Peyer's patch (tissue), 4 donors: ENCODE measurements at regions not wholly inside any gene's neighbourhood (a gene's known extent, or its start where the extent isn't known, plus 50 kb on each side); places are given as distances from the start of the nearest gene placed in this dataset.

Experiments
- DNase-seq, 3 donors: peaks; one replicate each; pipeline ENCODE4 v3.0.0-alpha.2; 2017 to 2019
- H3K27ac ChIP-seq, 4 donors: fragments of 200-600 bp; sonication (generic); one replicate each; pipeline ENCODE4 v1.5.1; 2016 to 2019
- H3K27me3 ChIP-seq, 2 donors: fragments of 200-600 bp; sonication (generic); one replicate each; pipeline ENCODE4 v1.5.1; 2019
- H3K36me3 ChIP-seq, 3 donors: fragments of 200-600 bp; sonication (generic); one replicate each; pipeline ENCODE4 v1.5.1; 2016 to 2019
- H3K4me1 ChIP-seq, 4 donors: fragments of 200-600 bp; sonication (generic); one replicate each; pipeline ENCODE4 v1.5.1; 2016 to 2019
- H3K4me3 ChIP-seq, 4 donors: fragments of 200-600 bp; sonication (generic); 1 replicate in 3 of 4; 2 replicates in 1 of 4; pipeline ENCODE4 v1.5.1; 2016 to 2019; ENCODE audit warnings: mild to moderate bottlenecking in 1 of 4
- H3K9me3 ChIP-seq, 4 donors: fragments of 200-600 bp; sonication (generic); one replicate each; pipeline ENCODE4 v1.5.1; 2016 to 2019; ENCODE audit warnings: mild to moderate bottlenecking in 1 of 4
- CTCF ChIP-seq, 6 experiments: fragments of 450-650 bp in 4 of 6; fragments of 200-600 bp in 2 of 6; sonication (generic) in 1 of 6; IDR thresholded peaks; one replicate each; pipeline ENCODE4 v1.5.1; 2017 to 2019; ENCODE audit warnings: antibody characterized with exemption in 6 of 6, mild to moderate bottlenecking in 3 of 6, moderate library complexity in 1 of 6
- POLR2A ChIP-seq, 2 donors: fragments of 450-650 bp; IDR thresholded peaks; one replicate each; pipeline ENCODE4 v1.5.1; 2017; ENCODE audit warnings: antibody characterized with exemption in 2 of 2, mild to moderate bottlenecking in 2 of 2, moderate library complexity in 2 of 2

GRCh38 chr4:171169396-171169795, 643.8 kb upstream of the GALNTL6 start:
- TF ChIP-seq CTCF (IDR thresholded peaks at IDR 0.05) = no peak
- Histone ChIP-seq H3K9me3 (peaks cover 0 to 4% (median 0%) of the 10 kb centered on the region in 4 donors), H3K4me1 (no peaks in the 10 kb centered on the region), H3K4me3 (no peak overlapping the region), H3K27me3 (no peaks in the 10 kb centered on the region), H3K36me3 (no peaks in the 10 kb centered on the region), H3K27ac (no peak overlapping the region)
- peak in 1 of 3 donors; percentile 42 for DNase-seq

GRCh38 chr4:171162478-171162877, 650.7 kb upstream of the GALNTL6 start:
- no peak overlapping the region for H3K27ac ChIP-seq
- no peaks in the 10 kb centered on the region for H3K9me3 ChIP-seq
- no peak for DNase-seq
- TF ChIP-seq CTCF (IDR thresholded peaks at IDR 0.05) (no peak), POLR2A (IDR thresholded peaks at IDR 0.05) (no peak)
- no peaks in the 10 kb centered on the region for H3K27me3 ChIP-seq
- H3K4me1 ChIP-seq = no peaks in the 10 kb centered on the region
- no peak overlapping the region for H3K4me3 ChIP-seq
- no peaks in the 10 kb centered on the region for H3K36me3 ChIP-seq

GRCh38 chr4:171157462-171158082, 655.6 kb upstream of the GALNTL6 start:
- H3K4me3 ChIP-seq = no peak overlapping the region
- no peak for DNase-seq

GRCh38 chr4:171142639-171143038, 670.6 kb upstream of the GALNTL6 start:
- no peak for TF ChIP-seq CTCF (IDR thresholded peaks at IDR 0.05)
- TF ChIP-seq POLR2A (IDR thresholded peaks at IDR 0.05) = no peak

More at GRCh38 chr4:171157462-171158082, 655.6 kb upstream of the GALNTL6 start:
- Histone ChIP-seq H3K27ac (no peak overlapping the region), H3K27me3 (no peaks in the 10 kb centered on the region), H3K4me1 (no peaks in the 10 kb centered on the region), H3K36me3 (no peaks in the 10 kb centered on the region), H3K9me3 (no peaks in the 10 kb centered on the region)
- TF ChIP-seq POLR2A (IDR thresholded peaks at IDR 0.05) (no peak), CTCF (IDR thresholded peaks at IDR 0.05) (no peak)

GRCh38 chr4:171142045-171142444, 671.2 kb upstream of the GALNTL6 start:
- TF ChIP-seq CTCF (IDR thresholded peaks at IDR 0.05) (no peak), POLR2A (IDR thresholded peaks at IDR 0.05) (no peak)
- H3K9me3 ChIP-seq = no peaks in the 10 kb centered on the region
- DNase-seq = no peak
- H3K4me3 ChIP-seq = no peak overlapping the region
- H3K27ac ChIP-seq = no peak overlapping the region
- H3K4me1 ChIP-seq = no peaks in the 10 kb centered on the region
- no peaks in the 10 kb centered on the region for H3K27me3 ChIP-seq
- no peaks in the 10 kb centered on the region for H3K36me3 ChIP-seq

More at GRCh38 chr4:171142639-171143038, 670.6 kb upstream of the GALNTL6 start:
- DNase-seq = no peak
- Histone ChIP-seq H3K27ac (no peak overlapping the region), H3K27me3 (no peaks in the 10 kb centered on the region), H3K9me3 (no peaks in the 10 kb centered on the region), H3K36me3 (no peaks in the 10 kb centered on the region), H3K4me1 (no peaks in the 10 kb centered on the region), H3K4me3 (no peak overlapping the region)
